HEK293 (cell line): ENCODE measurements at regions not wholly inside any gene's neighbourhood (a gene's known extent, or its start where the extent isn't known, plus 50 kb on each side); places are given as distances from the start of the nearest gene placed in this dataset.
A peak's percentile ranks its signal among the peaks of the same experiment; 100 is the strongest.
"Not testable (repeated sequence)": the region's sequence is repeated elsewhere in the genome, so short reads cannot be mapped to it uniquely, and the experiment has no call there.

Experiments
- CTCF ChIA-PET: fragments of 350-600 bp; formaldehyde crosslinking; extraction: SDS; loops from one replicate; lab custom pipeline; 2021; ENCODE audit warnings: antibody characterized with exemption; lab: Yijun Ruan, JAX
- POLR2A ChIA-PET: fragments of 300-600 bp; formaldehyde crosslinking; extraction: SDS; loops from one replicate; lab custom pipeline; 2020; ENCODE audit warnings: antibody characterized with exemption, inconsistent platforms; lab: Yijun Ruan, JAX
- H3K27ac ChIP-seq: fragments of 200-500 bp; sonication (Bioruptor generic); 2 replicates; pipeline ENCODE4 v1.5.1; 2014; ENCODE audit warnings: low read depth, low read length, control low read depth, inconsistent platforms; ENCODE audit errors: extremely low read depth
- H3K36me3 ChIP-seq, 2 experiments: fragments of 200-500 bp in 1 of 2; sonication (Bioruptor generic) in 1 of 2; 1 replicate in 1 of 2; 2 replicates in 1 of 2; pipeline ENCODE4 v1.5.1; 2014 to 2017; ENCODE audit warnings: inconsistent platforms in 2 of 2, low read length in 2 of 2; ENCODE audit not compliant: control insufficient read depth in 2 of 2, insufficient read depth in 1 of 2
- H3K4me1 ChIP-seq: fragments of 200-500 bp; sonication (Bioruptor generic); 2 replicates; pipeline ENCODE4 v1.5.1; 2014; ENCODE audit warnings: mild to moderate bottlenecking, low read length, inconsistent platforms; ENCODE audit not compliant: control insufficient read depth, insufficient read depth
- H3K4me3 ChIP-seq: 2 replicates; pipeline ENCODE4 v1.5.1; 2011; ENCODE audit warnings: low read depth, mild to moderate bottlenecking, control low read depth, low read length, moderate library complexity
- H3K9me3 ChIP-seq: fragments of 200-500 bp; sonication (Bioruptor generic); 2 replicates; pipeline ENCODE4 v1.5.1; 2014; ENCODE audit warnings: low read depth, low read length, inconsistent platforms; ENCODE audit not compliant: control insufficient read depth, insufficient read depth
- TCF7L2 ChIP-seq: IDR thresholded peaks from 2 replicates; pipeline ENCODE4 v1.6.1; 2011; ENCODE audit warnings: low read depth, mild to moderate bottlenecking, inconsistent platforms, low read length, moderate library complexity, borderline replicate concordance
- TRIM28 ChIP-seq: IDR thresholded peaks from 2 replicates; pipeline ENCODE4 v1.6.1; 2011; ENCODE audit warnings: low read length, control low read depth, borderline replicate concordance
- ZBTB20 ChIP-seq: fragments of 450-650 bp; formaldehyde crosslinking; IDR thresholded peaks from 2 replicates; pipeline ENCODE4 v1.5.1; 2016; ENCODE audit warnings: missing biosample characterization, missing genetic modification characterization
- ZBTB6 ChIP-seq: fragments of 450-650 bp; formaldehyde crosslinking; IDR thresholded peaks from 2 replicates; pipeline ENCODE4 v1.5.1; 2017; ENCODE audit warnings: missing biosample characterization, missing genetic modification characterization
- ZBTB7A ChIP-seq: fragments of 450-650 bp; formaldehyde crosslinking; IDR thresholded peaks from 2 replicates; pipeline ENCODE4 v1.5.1; 2016; ENCODE audit warnings: low read depth, missing biosample characterization, missing genetic modification characterization
- ZNF146 ChIP-seq: fragments of 450-650 bp; formaldehyde crosslinking; IDR thresholded peaks from 2 replicates; pipeline ENCODE4 v1.5.1; 2016; ENCODE audit warnings: missing biosample characterization, missing genetic modification characterization
- ZNF211 ChIP-seq: fragments of 450-650 bp; formaldehyde crosslinking; IDR thresholded peaks from 2 replicates; pipeline ENCODE4 v1.5.1; 2016; ENCODE audit warnings: low read depth, missing biosample characterization, missing genetic modification characterization
- ZNF24 ChIP-seq: fragments of 450-650 bp; formaldehyde crosslinking; IDR thresholded peaks from 2 replicates; pipeline ENCODE4 v1.5.1; 2016; ENCODE audit warnings: missing biosample characterization, missing genetic modification characterization
- ZNF391 ChIP-seq: fragments of 450-650 bp; formaldehyde crosslinking; IDR thresholded peaks from 2 replicates; pipeline ENCODE4 v1.5.1; 2016; ENCODE audit warnings: low read depth, missing biosample characterization, missing genetic modification characterization, borderline replicate concordance
- ZNF596 ChIP-seq: fragments of 450-650 bp; IDR thresholded peaks from 2 replicates; pipeline ENCODE4 v1.5.0; 2018; ENCODE audit warnings: missing biosample characterization, mild to moderate bottlenecking, missing genetic modification characterization, moderate library complexity
- ZNF654 ChIP-seq: fragments of 450-650 bp; formaldehyde crosslinking; IDR thresholded peaks from 2 replicates; pipeline ENCODE4 v1.5.1; 2016; ENCODE audit warnings: low read depth, missing biosample characterization, missing genetic modification characterization
- ZNF658 ChIP-seq: fragments of 450-650 bp; formaldehyde crosslinking; IDR thresholded peaks from 2 replicates; pipeline ENCODE4; 2016; ENCODE audit warnings: missing biosample characterization, missing genetic modification characterization
- ZNF791 ChIP-seq: fragments of 450-650 bp; formaldehyde crosslinking; IDR thresholded peaks from 2 replicates; pipeline ENCODE4 v1.5.1; 2016; ENCODE audit warnings: missing biosample characterization, missing genetic modification characterization
- ZNF830 ChIP-seq: fragments of 450-650 bp; IDR thresholded peaks from 2 replicates; pipeline ENCODE4 v1.5.0; 2018; ENCODE audit warnings: missing biosample characterization, missing genetic modification characterization, low read depth, mild to moderate bottlenecking, moderate library complexity
- TF ChIP-seq, protein P1 (sequence below): fragments of 450-650 bp; formaldehyde crosslinking; conservative IDR thresholded peaks from 2 replicates; pipeline ENCODE4 v1.5.1; 2016; ENCODE audit warnings: low read depth, missing biosample characterization, missing genetic modification characterization
- TF ChIP-seq, protein P2 (sequence below): fragments of 450-650 bp; IDR thresholded peaks from 2 replicates; pipeline ENCODE4 v1.5.1; 2018; ENCODE audit warnings: missing biosample characterization, mild to moderate bottlenecking, missing genetic modification characterization
- TF ChIP-seq, protein P3 (sequence below): fragments of 450-650 bp; formaldehyde crosslinking; IDR thresholded peaks from 2 replicates; pipeline ENCODE4 v1.5.1; 2016; ENCODE audit warnings: missing biosample characterization, missing genetic modification characterization
- TF ChIP-seq, protein P4 (sequence below): fragments of 450-650 bp; formaldehyde crosslinking; IDR thresholded peaks from 2 replicates; pipeline ENCODE4 v1.5.1; 2016; ENCODE audit warnings: missing biosample characterization, missing genetic modification characterization

GRCh38 chr6:131445356-131445755, 127.7 kb upstream of the ARG1 start:
- H3K4me1 ChIP-seq, H3K27ac ChIP-seq, H3K9me3 ChIP-seq, H3K36me3 ChIP-seq, H3K4me3 ChIP-seq, CTCF ChIA-PET, POLR2A ChIA-PET: not testable (repeated sequence)
- peak; percentile 93 for TF ChIP-seq ZNF146 (tag by site-specific recombination)

- H3K9me3 ChIP-seq = no peaks in the 10 kb centered on the region
- H3K27ac ChIP-seq = no peak overlapping the region
- CTCF ChIA-PET = interaction anchor here (1.7 kb wide), 1 partner anchor 9 kb away, joined by 5 read pairs; no protein-coding TSS in a partner anchor
- H3K4me3 ChIP-seq = no peak overlapping the region
- POLR2A ChIA-PET = no interaction called here
- H3K4me1 ChIP-seq = no peaks in the 10 kb centered on the region
- TF ChIP-seq ZNF654 (tag by site-specific recombination) (no peak), TCF7L2 (no peak), ZBTB7A (no peak), ZNF24 (no peak), ZBTB20 (no peak), ZNF658 (tag by site-specific recombination) (no peak), ZNF791 (no peak), ZNF830 (no peak), ZBTB6 (tag by site-specific recombination) (no peak), ZNF211 (no peak), TRIM28 (no peak), ZNF391 (tag by site-specific recombination) (no peak), ZNF596 (no peak)
- TF ChIP-seq, protein P1, sequence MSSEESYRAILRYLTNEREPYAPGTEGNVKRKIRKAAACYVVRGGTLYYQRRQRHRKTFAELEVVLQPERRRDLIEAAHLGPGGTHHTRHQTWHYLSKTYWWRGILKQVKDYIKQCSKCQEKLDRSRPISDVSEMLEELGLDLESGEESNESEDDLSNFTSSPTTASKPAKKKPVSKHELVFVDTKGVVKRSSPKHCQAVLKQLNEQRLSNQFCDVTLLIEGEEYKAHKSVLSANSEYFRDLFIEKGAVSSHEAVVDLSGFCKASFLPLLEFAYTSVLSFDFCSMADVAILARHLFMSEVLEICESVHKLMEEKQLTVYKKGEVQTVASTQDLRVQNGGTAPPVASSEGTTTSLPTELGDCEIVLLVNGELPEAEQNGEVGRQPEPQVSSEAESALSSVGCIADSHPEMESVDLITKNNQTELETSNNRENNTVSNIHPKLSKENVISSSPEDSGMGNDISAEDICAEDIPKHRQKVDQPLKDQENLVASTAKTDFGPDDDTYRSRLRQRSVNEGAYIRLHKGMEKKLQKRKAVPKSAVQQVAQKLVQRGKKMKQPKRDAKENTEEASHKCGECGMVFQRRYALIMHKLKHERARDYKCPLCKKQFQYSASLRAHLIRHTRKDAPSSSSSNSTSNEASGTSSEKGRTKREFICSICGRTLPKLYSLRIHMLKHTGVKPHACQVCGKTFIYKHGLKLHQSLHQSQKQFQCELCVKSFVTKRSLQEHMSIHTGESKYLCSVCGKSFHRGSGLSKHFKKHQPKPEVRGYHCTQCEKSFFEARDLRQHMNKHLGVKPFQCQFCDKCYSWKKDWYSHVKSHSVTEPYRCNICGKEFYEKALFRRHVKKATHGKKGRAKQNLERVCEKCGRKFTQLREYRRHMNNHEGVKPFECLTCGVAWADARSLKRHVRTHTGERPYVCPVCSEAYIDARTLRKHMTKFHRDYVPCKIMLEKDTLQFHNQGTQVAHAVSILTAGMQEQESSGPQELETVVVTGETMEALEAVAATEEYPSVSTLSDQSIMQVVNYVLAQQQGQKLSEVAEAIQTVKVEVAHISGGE (tag by site-specific recombination) = no peak
- TF ChIP-seq, protein P2, sequence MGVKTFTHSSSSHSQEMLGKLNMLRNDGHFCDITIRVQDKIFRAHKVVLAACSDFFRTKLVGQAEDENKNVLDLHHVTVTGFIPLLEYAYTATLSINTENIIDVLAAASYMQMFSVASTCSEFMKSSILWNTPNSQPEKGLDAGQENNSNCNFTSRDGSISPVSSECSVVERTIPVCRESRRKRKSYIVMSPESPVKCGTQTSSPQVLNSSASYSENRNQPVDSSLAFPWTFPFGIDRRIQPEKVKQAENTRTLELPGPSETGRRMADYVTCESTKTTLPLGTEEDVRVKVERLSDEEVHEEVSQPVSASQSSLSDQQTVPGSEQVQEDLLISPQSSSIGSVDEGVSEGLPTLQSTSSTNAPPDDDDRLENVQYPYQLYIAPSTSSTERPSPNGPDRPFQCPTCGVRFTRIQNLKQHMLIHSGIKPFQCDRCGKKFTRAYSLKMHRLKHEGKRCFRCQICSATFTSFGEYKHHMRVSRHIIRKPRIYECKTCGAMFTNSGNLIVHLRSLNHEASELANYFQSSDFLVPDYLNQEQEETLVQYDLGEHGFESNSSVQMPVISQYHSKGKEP (tag by site-specific recombination) = no peak
- TF ChIP-seq, protein P3, sequence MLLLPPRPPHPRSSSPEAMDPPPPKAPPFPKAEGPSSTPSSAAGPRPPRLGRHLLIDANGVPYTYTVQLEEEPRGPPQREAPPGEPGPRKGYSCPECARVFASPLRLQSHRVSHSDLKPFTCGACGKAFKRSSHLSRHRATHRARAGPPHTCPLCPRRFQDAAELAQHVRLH (tag by site-specific recombination) = no peak
- TF ChIP-seq, protein P4, sequence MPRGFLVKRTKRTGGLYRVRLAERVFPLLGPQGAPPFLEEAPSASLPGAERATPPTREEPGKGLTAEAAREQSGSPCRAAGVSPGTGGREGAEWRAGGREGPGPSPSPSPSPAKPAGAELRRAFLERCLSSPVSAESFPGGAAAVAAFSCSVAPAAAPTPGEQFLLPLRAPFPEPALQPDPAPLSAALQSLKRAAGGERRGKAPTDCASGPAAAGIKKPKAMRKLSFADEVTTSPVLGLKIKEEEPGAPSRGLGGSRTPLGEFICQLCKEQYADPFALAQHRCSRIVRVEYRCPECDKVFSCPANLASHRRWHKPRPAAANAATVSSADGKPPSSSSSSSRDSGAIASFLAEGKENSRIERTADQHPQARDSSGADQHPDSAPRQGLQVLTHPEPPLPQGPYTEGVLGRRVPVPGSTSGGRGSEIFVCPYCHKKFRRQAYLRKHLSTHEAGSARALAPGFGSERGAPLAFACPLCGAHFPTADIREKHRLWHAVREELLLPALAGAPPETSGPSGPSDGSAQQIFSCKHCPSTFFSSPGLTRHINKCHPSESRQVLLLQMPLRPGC (tag by site-specific recombination) = no peak
- H3K36me3 ChIP-seq = no peaks in the 10 kb centered on the region
These were observed 122.2 kb upstream of the ARG1 start for GRCh38 chr6:131450861-131451260.
